H1 (cell line): ENCODE measurements at regions not wholly inside any gene's neighbourhood (a gene's known extent, or its start where the extent isn't known, plus 50 kb on each side); places are given as distances from the start of the nearest gene placed in this dataset.

Experiments used
- CTCF ChIA-PET: fragments of 300-600 bp; sonication (Branson Sonifier 250); formaldehyde crosslinking; loops from one replicate; lab custom pipeline; 2021; ENCODE audit not compliant: partially characterized antibody; lab: Charles Lee
- POLR2A ChIA-PET: fragments of 300-600 bp; sonication (Branson Sonifier 250); formaldehyde crosslinking; loops from one replicate; lab custom pipeline; 2021; ENCODE audit warnings: inconsistent platforms; ENCODE audit not compliant: partially characterized antibody; lab: Charles Lee
- DNase-seq, 2 experiments: peaks; one replicate each; pipeline versions ENCODE4 v3.0.0 to v3.0.0-alpha.2; 2010 to 2022; ENCODE audit warnings: low spot score in 2 of 2, low read depth in 1 of 2, mixed read lengths in 1 of 2
- FAIRE-seq: peaks from 2 replicates; lab custom pipeline; 2011; peaks lifted over from hg19 to GRCh38; lab: Jason Lieb, UNC
- H2AFZ ChIP-seq: 2 replicates; pipeline ENCODE4 v1.8.1; 2012; ENCODE audit warnings: low read length, inconsistent platforms
- H2AK5ac ChIP-seq: 2 replicates; pipeline ENCODE4 v1.6.1; 2013; ENCODE audit warnings: low read depth, low read length
- H2BK120ac ChIP-seq: replicated peaks from 2 replicates; pipeline ENCODE3; 2013; ENCODE audit warnings: low read depth, low read length, inconsistent platforms
- H2BK12ac ChIP-seq: 2 replicates; pipeline ENCODE4 v1.6.1; 2013; ENCODE audit warnings: low read depth, low read length
- H2BK15ac ChIP-seq: 2 replicates; pipeline ENCODE4 v1.6.1; 2013; ENCODE audit warnings: low read length
- H2BK20ac ChIP-seq: 2 replicates; pipeline ENCODE4 v1.6.1; 2013; ENCODE audit warnings: low read length
- H2BK5ac ChIP-seq: 2 replicates; pipeline ENCODE4 v1.6.1; 2013; ENCODE audit warnings: low read depth, low read length
- H3K14ac ChIP-seq: 2 replicates; pipeline ENCODE4 v1.6.1; 2013; ENCODE audit warnings: inconsistent platforms; ENCODE audit not compliant: insufficient read length
- H3K18ac ChIP-seq: 2 replicates; pipeline ENCODE4 v1.6.1; 2013; ENCODE audit warnings: low read length; ENCODE audit errors: extremely low read depth
- H3K23ac ChIP-seq: 2 replicates; pipeline ENCODE4 v1.6.1; 2013; ENCODE audit warnings: inconsistent platforms; ENCODE audit not compliant: insufficient read length
- H3K23me2 ChIP-seq: 2 replicates; pipeline ENCODE4 v1.6.1; 2013; ENCODE audit warnings: low read depth, low read length
- H3K27ac ChIP-seq: 2 replicates; pipeline ENCODE4 v1.6.1; 2011; ENCODE audit warnings: low read depth, low read length, inconsistent platforms
- H3K27me3 ChIP-seq, 4 experiments: replicated peaks in 1 of 4; 1 replicate in 1 of 4; 2 replicates in 3 of 4; pipeline versions ENCODE4 v1.6.1 to v1.8.1; 2011 to 2013; ENCODE audit warnings: low read length in 3 of 4, mild to moderate bottlenecking in 3 of 4, inconsistent platforms in 2 of 4, mixed read lengths in 2 of 4, moderate library complexity in 1 of 4; ENCODE audit not compliant: control insufficient read depth in 3 of 4, insufficient read depth in 3 of 4; ENCODE audit errors: extremely low read depth in 1 of 4
- H3K36me3 ChIP-seq, 4 experiments: 2 replicates each; pipeline versions ENCODE4 v1.6.1 to v1.8.1; 2011 to 2013; ENCODE audit warnings: mild to moderate bottlenecking in 4 of 4, low read length in 3 of 4, moderate library complexity in 2 of 4, control low read depth in 1 of 4, inconsistent platforms in 1 of 4; ENCODE audit not compliant: insufficient read depth in 4 of 4, control insufficient read depth in 2 of 4
- H3K4ac ChIP-seq: replicated peaks from 2 replicates; pipeline ENCODE3; 2013; ENCODE audit warnings: low read length, low read depth, mixed read lengths, inconsistent platforms; ENCODE audit not compliant: insufficient read length
- H3K4me1 ChIP-seq, 4 experiments: replicated peaks in 1 of 4; 1 replicate in 1 of 4; 2 replicates in 3 of 4; pipeline versions ENCODE4 v1.6.1 to v1.8.1; 2011 to 2013; ENCODE audit warnings: low read length in 3 of 4, inconsistent platforms in 2 of 4, mixed read lengths in 1 of 4; ENCODE audit not compliant: insufficient read depth in 4 of 4, control insufficient read depth in 3 of 4
- H3K4me2 ChIP-seq, 2 experiments: 2 replicates each; pipeline versions ENCODE4 v1.6.1 to v1.8.1; 2011 to 2013; ENCODE audit warnings: low read depth in 2 of 2, low read length in 2 of 2, control low read depth in 1 of 2, inconsistent platforms in 1 of 2, mild to moderate bottlenecking in 1 of 2; ENCODE audit not compliant: insufficient read depth in 1 of 2
- H3K4me3 ChIP-seq, 4 experiments: fragments of 200-600, 300-600 bp in 1 of 4; sonication (generic), shearing (Covaris generic), sonication (Bioruptor Twin) in 1 of 4; 2 replicates each; pipeline versions ENCODE4 v1.5.1 to v1.8.1; 2011 to 2016; ENCODE audit warnings: low read length in 4 of 4, low read depth in 3 of 4, control low read depth in 2 of 4, inconsistent platforms in 2 of 4, mild to moderate bottlenecking in 2 of 4, mixed read lengths in 1 of 4, moderate library complexity in 1 of 4; ENCODE audit not compliant: insufficient read depth in 2 of 4; ENCODE audit errors: extremely low read depth in 1 of 4
- H3K56ac ChIP-seq: replicated peaks from 2 replicates; pipeline ENCODE3; 2013; ENCODE audit warnings: low read depth, mild to moderate bottlenecking, mixed read lengths, low read length, inconsistent platforms; ENCODE audit not compliant: insufficient read length
- H3K79me1 ChIP-seq: 2 replicates; pipeline ENCODE4 v1.6.1; 2013; ENCODE audit warnings: low read depth, low read length, control low read depth
- H3K79me2 ChIP-seq, 2 experiments: 2 replicates each; pipeline versions ENCODE4 v1.6.1 to v1.8.1; 2012 to 2013; ENCODE audit warnings: low read length in 2 of 2, mild to moderate bottlenecking in 2 of 2, inconsistent platforms in 1 of 2; ENCODE audit not compliant: insufficient read depth in 2 of 2, control insufficient read depth in 1 of 2
- H3K9ac ChIP-seq, 4 experiments: replicated peaks in 1 of 4; 1 replicate in 1 of 4; 2 replicates in 3 of 4; pipeline versions ENCODE4 v1.6.1 to v1.8.1; 2011 to 2013; ENCODE audit warnings: low read depth in 3 of 4, low read length in 3 of 4, control low read depth in 2 of 4, mild to moderate bottlenecking in 2 of 4, moderate library complexity in 2 of 4, inconsistent platforms in 1 of 4; ENCODE audit errors: extremely low read depth in 1 of 4
- H3K9me3 ChIP-seq, 2 experiments: 2 replicates each; pipeline versions ENCODE4 v1.6.1 to v1.8.1; 2012 to 2013; ENCODE audit warnings: mild to moderate bottlenecking in 2 of 2, moderate library complexity in 2 of 2, control low read depth in 1 of 2, inconsistent platforms in 1 of 2, low read depth in 1 of 2, low read length in 1 of 2, mixed read lengths in 1 of 2; ENCODE audit not compliant: insufficient read depth in 2 of 2
- H4K20me1 ChIP-seq, 2 experiments: replicated peaks in 1 of 2; 2 replicates each; pipeline versions ENCODE3 to v1.8.1; 2011 to 2013; ENCODE audit warnings: inconsistent platforms in 2 of 2, low read length in 2 of 2, mild to moderate bottlenecking in 1 of 2; ENCODE audit not compliant: insufficient read depth in 2 of 2, control insufficient read depth in 1 of 2
- H4K5ac ChIP-seq: 2 replicates; pipeline ENCODE4 v1.6.1; 2013; ENCODE audit warnings: low read length, low read depth, mixed read lengths, inconsistent platforms; ENCODE audit not compliant: insufficient read length
- H4K8ac ChIP-seq: 2 replicates; pipeline ENCODE4 v1.8.0; 2013; ENCODE audit warnings: mild to moderate bottlenecking, moderate library complexity, low read length, inconsistent platforms; ENCODE audit not compliant: insufficient read depth; ENCODE audit errors: extremely low read depth
- H4K91ac ChIP-seq: replicated peaks from 2 replicates; pipeline ENCODE3; 2013; ENCODE audit warnings: low read length, mixed read lengths, inconsistent platforms; ENCODE audit not compliant: insufficient read length
- CBX8 ChIP-seq: fragments of 300-800, 300-1000 bp; sonication (generic); IDR thresholded peaks from 2 replicates; pipeline ENCODE4 v1.7.1; 2016; ENCODE audit warnings: low read depth, low read length, borderline replicate concordance
- FOSL1 ChIP-seq: IDR thresholded peaks from 2 replicates; pipeline ENCODE4 v1.6.1; 2011; ENCODE audit warnings: mild to moderate bottlenecking, low read depth, low read length, moderate library complexity; ENCODE audit not compliant: insufficient read depth
- GABPA ChIP-seq: IDR thresholded peaks from 2 replicates; pipeline ENCODE4 v1.6.1; 2011; ENCODE audit warnings: mild to moderate bottlenecking, low read length, moderate library complexity, borderline replicate concordance; ENCODE audit not compliant: insufficient read depth
- KDM1A ChIP-seq: fragments of 200-600, 300-600 bp; sonication (generic); IDR thresholded peaks from 2 replicates; pipeline ENCODE4 v1.7.1; 2016; ENCODE audit warnings: mild to moderate bottlenecking, low read length, borderline replicate concordance
- POLR2AphosphoS5 ChIP-seq: IDR thresholded peaks from 2 replicates; pipeline ENCODE4 v1.6.1; 2011; ENCODE audit warnings: low read depth, low read length
- RXRA ChIP-seq: IDR thresholded peaks from 2 replicates; pipeline ENCODE4 v1.6.1; 2011; ENCODE audit warnings: low read depth, mild to moderate bottlenecking, low read length, moderate library complexity; ENCODE audit not compliant: insufficient read depth
- SP1 ChIP-seq: IDR thresholded peaks from 2 replicates; pipeline ENCODE4 v1.6.1; 2011; ENCODE audit warnings: low read depth, low read length
- ZNF274 ChIP-seq: IDR thresholded peaks from 2 replicates; pipeline ENCODE4 v1.7.0; 2012; ENCODE audit warnings: low read length, borderline replicate concordance; ENCODE audit errors: extremely low read depth
- WGBS, 2 experiments: shearing (Covaris generic) in 1 of 2; methylation state at CpG; one replicate each; pipeline versions ENCODE4 v1.1.6 to v1.1.7; 2013 to 2015; ENCODE audit warnings: low lambda C conversion rate in 2 of 2, mixed read lengths in 2 of 2, inconsistent platforms in 1 of 2, low coverage in 1 of 2, missing lambda C conversion rate in 1 of 2; ENCODE audit not compliant: insufficient replicate concordance in 2 of 2, insufficient coverage in 1 of 2, insufficient read length in 1 of 2; ENCODE audit errors: extremely low coverage in 1 of 2, missing lambda C conversion rate in 1 of 2; 5-methylcytosine and 5-hydroxymethylcytosine counted together
- TF ChIP-seq, protein P1 (sequence below): IDR thresholded peaks from 2 replicates; pipeline ENCODE4 v1.6.1; 2012; ENCODE audit warnings: inconsistent platforms
- TF ChIP-seq, protein P2 (sequence below): IDR thresholded peaks from 2 replicates; pipeline ENCODE4 v1.6.1; 2011; ENCODE audit warnings: low read depth, mild to moderate bottlenecking, low read length; ENCODE audit not compliant: insufficient read depth
- TF ChIP-seq, protein P3 (sequence below), 3 experiments: IDR thresholded peaks; 1 replicate in 2 of 3; 2 replicates in 1 of 3; pipeline versions ENCODE4 v1.5.1 to v1.6.1; 2011; ENCODE audit warnings: low read length in 3 of 3, mild to moderate bottlenecking in 3 of 3, inconsistent platforms in 2 of 3, low read depth in 1 of 3, moderate library complexity in 1 of 3; ENCODE audit not compliant: insufficient read depth in 1 of 3; ENCODE audit errors: control extremely low read depth in 1 of 3

DNA sequence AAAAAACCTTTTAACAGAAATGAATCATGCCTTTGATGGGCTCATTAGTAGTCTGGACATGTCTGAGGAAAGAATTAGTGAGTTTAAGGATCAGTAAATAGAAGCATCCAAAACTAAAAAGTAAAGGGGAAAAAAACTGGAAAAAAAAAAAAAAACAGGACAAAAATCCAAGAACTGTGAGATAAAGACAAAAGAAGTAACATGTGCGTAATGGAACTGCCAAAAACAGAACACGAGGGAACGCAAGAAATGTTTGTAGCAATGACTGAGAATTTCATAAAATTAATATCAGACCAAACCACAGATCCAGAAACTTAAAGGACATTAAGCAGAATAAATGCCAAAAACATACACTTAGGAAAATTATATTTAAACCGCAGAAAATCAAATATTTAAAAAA lies 77.4 kb downstream of the MS4A13 start:
- FAIRE-seq (no peak), DNase-seq (no peak)
- Histone ChIP-seq H3K23me2 (no peaks in the 10 kb centered on the region), H2BK120ac (no peak overlapping the region), H2AFZ (no peak overlapping the region), H3K23ac (no peak overlapping the region), H3K18ac (no peak overlapping the region), H3K4me1 (no peaks in the 10 kb centered on the region), H3K36me3 (no peaks in the 10 kb centered on the region), H3K4ac (no peak overlapping the region), H4K20me1 (no peaks in the 10 kb centered on the region), H4K91ac (no peak overlapping the region), H2BK5ac (no peak overlapping the region), H3K9me3 (no peaks in the 10 kb centered on the region), H2AK5ac (no peak overlapping the region), H4K5ac (no peak overlapping the region), H3K56ac (no peak overlapping the region), H2BK12ac (no peak overlapping the region), H3K27ac (no peak overlapping the region), H2BK20ac (no peak overlapping the region), H3K4me3 (no peak overlapping the region), H2BK15ac (no peak overlapping the region), H3K27me3 (no peaks in the 10 kb centered on the region), H3K14ac (no peak overlapping the region), H3K9ac (no peak overlapping the region), H3K79me2 (no peaks in the 10 kb centered on the region), H4K8ac (no peak overlapping the region), H3K4me2 (no peak overlapping the region), H3K79me1 (no peaks in the 10 kb centered on the region)
- ChIA-PET POLR2A (interaction anchor here (0.7 kb wide), 1 partner anchor 515 kb away, joined by 3 read pairs; no protein-coding TSS in a partner anchor), CTCF (no interaction called here)
- 91% methylated on average over 4 of the region's 4 CpGs; no CpG with 5 or more reads in 1 of the 2 experiments for WGBS, 2 experiments
- no peak for TF ChIP-seq SP1
- no peak for TF ChIP-seq RXRA
- TF ChIP-seq POLR2AphosphoS5 = no peak
- TF ChIP-seq ZNF274 = no peak
- TF ChIP-seq, protein P1, sequence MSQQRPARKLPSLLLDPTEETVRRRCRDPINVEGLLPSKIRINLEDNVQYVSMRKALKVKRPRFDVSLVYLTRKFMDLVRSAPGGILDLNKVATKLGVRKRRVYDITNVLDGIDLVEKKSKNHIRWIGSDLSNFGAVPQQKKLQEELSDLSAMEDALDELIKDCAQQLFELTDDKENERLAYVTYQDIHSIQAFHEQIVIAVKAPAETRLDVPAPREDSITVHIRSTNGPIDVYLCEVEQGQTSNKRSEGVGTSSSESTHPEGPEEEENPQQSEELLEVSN = no peak
- no peak for TF ChIP-seq CBX8
- TF ChIP-seq, protein P2, sequence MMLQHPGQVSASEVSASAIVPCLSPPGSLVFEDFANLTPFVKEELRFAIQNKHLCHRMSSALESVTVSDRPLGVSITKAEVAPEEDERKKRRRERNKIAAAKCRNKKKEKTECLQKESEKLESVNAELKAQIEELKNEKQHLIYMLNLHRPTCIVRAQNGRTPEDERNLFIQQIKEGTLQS = no peak
- TF ChIP-seq, protein P3, sequence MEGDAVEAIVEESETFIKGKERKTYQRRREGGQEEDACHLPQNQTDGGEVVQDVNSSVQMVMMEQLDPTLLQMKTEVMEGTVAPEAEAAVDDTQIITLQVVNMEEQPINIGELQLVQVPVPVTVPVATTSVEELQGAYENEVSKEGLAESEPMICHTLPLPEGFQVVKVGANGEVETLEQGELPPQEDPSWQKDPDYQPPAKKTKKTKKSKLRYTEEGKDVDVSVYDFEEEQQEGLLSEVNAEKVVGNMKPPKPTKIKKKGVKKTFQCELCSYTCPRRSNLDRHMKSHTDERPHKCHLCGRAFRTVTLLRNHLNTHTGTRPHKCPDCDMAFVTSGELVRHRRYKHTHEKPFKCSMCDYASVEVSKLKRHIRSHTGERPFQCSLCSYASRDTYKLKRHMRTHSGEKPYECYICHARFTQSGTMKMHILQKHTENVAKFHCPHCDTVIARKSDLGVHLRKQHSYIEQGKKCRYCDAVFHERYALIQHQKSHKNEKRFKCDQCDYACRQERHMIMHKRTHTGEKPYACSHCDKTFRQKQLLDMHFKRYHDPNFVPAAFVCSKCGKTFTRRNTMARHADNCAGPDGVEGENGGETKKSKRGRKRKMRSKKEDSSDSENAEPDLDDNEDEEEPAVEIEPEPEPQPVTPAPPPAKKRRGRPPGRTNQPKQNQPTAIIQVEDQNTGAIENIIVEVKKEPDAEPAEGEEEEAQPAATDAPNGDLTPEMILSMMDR (IDR thresholded peaks at IDR 0.05; ENCODE audit: control extremely low read depth in 1 of 3, insufficient read depth in 1 of 3, low read depth in 1 of 3, low read length in 3 of 3) = no peak
- TF ChIP-seq FOSL1 = no peak
- TF ChIP-seq GABPA = no peak
- TF ChIP-seq KDM1A = no peak
